22Rv1 (cell line): ENCODE measurements at regions not wholly inside any gene's neighbourhood (a gene's known extent, or its start where the extent isn't known, plus 50 kb on each side); places are given as distances from the start of the nearest gene placed in this dataset.

Source experiments
- CTCF ChIP-seq: fragments of 450-650 bp; IDR thresholded peaks from 2 replicates; pipeline ENCODE4 v1.5.1; 2017; ENCODE audit warnings: mild to moderate bottlenecking
- ZFX ChIP-seq: fragments of 450-650 bp; IDR thresholded peaks from 2 replicates; pipeline ENCODE4 v1.6.1; 2017; ENCODE audit warnings: antibody characterized with exemption, borderline replicate concordance

- TF ChIP-seq CTCF (no peak), ZFX (no peak)
These were observed 413.3 kb downstream of the PRDM5 start for GRCh38 chr4:120509222-120509621.
